IMR-90 (cell line): ENCODE measurements at regions not wholly inside any gene's neighbourhood (a gene's known extent, or its start where the extent isn't known, plus 50 kb on each side); places are given as distances from the start of the nearest gene placed in this dataset.

ENCODE experiments used
- ATAC-seq: fragments of 200-7000 bp; cut with Tn5 transposase; 2 replicates; pipeline ENCODE4 v1.9.1; 2020; ENCODE audit warnings: low read depth, mild to moderate bottlenecking, moderate library complexity
- BruUV-seq: library from RNA; stranded (reverse); fragments of 400-500 nt; replicated peaks from 2 replicates; lab custom pipeline; 2021; lab: Mats Ljungman, UMichigan
- CTCF ChIA-PET: fragments of 300-600 bp; formaldehyde crosslinking; extraction: SDS; loops from one replicate; lab custom pipeline; 2021; ENCODE audit warnings: antibody characterized with exemption; lab: Yijun Ruan, JAX
- POLR2A ChIA-PET: fragments of 300-600 bp; sonication (Branson Sonifier 250); formaldehyde crosslinking; loops from one replicate; lab custom pipeline; 2022; ENCODE audit warnings: antibody characterized with exemption; ENCODE audit not compliant: unreplicated experiment; lab: Charles Lee
- DNase-seq: peaks from one replicate; pipeline ENCODE4 v3.0.0; 2013
- H2AFZ ChIP-seq: replicated peaks from 2 replicates; pipeline ENCODE3; 2013; ENCODE audit warnings: low read length, mild to moderate bottlenecking; ENCODE audit not compliant: poor library complexity
- H2AK5ac ChIP-seq: 2 replicates; pipeline ENCODE4 v1.6.1; 2013; ENCODE audit warnings: low read depth, low read length, inconsistent platforms
- H2AK9ac ChIP-seq: replicated peaks from 2 replicates; pipeline ENCODE3; 2013; ENCODE audit warnings: mild to moderate bottlenecking, low read depth, low read length, moderate library complexity; ENCODE audit not compliant: poor library complexity
- H2BK120ac ChIP-seq: 2 replicates; pipeline ENCODE4 v1.6.1; 2013; ENCODE audit warnings: low read depth, low read length, inconsistent platforms
- H2BK15ac ChIP-seq: 3 replicates; pipeline ENCODE4 v1.6.1; 2013; ENCODE audit warnings: low read depth, low read length, inconsistent platforms
- H2BK20ac ChIP-seq: 2 replicates; pipeline ENCODE4 v1.6.1; 2013; ENCODE audit warnings: low read depth, mild to moderate bottlenecking, inconsistent platforms, low read length, moderate library complexity
- H2BK5ac ChIP-seq: 2 replicates; pipeline ENCODE4 v1.6.1; 2013; ENCODE audit warnings: mild to moderate bottlenecking, low read depth, low read length, inconsistent platforms; ENCODE audit not compliant: poor library complexity, severe bottlenecking
- H3K14ac ChIP-seq: replicated peaks from 2 replicates; pipeline ENCODE4 v1.6.1; 2013; ENCODE audit warnings: low read depth, low read length, inconsistent platforms
- H3K18ac ChIP-seq: 2 replicates; pipeline ENCODE4 v1.6.1; 2013; ENCODE audit warnings: low read depth, low read length, control low read depth
- H3K23ac ChIP-seq: 2 replicates; pipeline ENCODE4 v1.6.1; 2013; ENCODE audit warnings: low read depth, low read length, inconsistent platforms
- H3K27ac ChIP-seq: 2 replicates; pipeline ENCODE4 v1.5.1; 2013; ENCODE audit warnings: mild to moderate bottlenecking, control low read depth, low read length; ENCODE audit not compliant: insufficient read depth
- H3K27me3 ChIP-seq: 2 replicates; pipeline ENCODE4 v1.6.1; 2013; ENCODE audit warnings: low read length; ENCODE audit not compliant: control insufficient read depth, insufficient read depth
- H3K36me3 ChIP-seq: 2 replicates; pipeline ENCODE4 v1.6.1; 2013; ENCODE audit warnings: low read length, mixed read lengths; ENCODE audit not compliant: control insufficient read depth, insufficient read depth
- H3K4ac ChIP-seq: 2 replicates; pipeline ENCODE4 v1.6.1; 2013; ENCODE audit warnings: low read depth, low read length, inconsistent platforms
- H3K4me1 ChIP-seq: 2 replicates; pipeline ENCODE4 v1.6.1; 2013; ENCODE audit warnings: low read length, mixed read lengths; ENCODE audit not compliant: control insufficient read depth, insufficient read depth
- H3K4me2 ChIP-seq: 2 replicates; pipeline ENCODE4 v1.6.1; 2013; ENCODE audit warnings: low read depth, mild to moderate bottlenecking, control low read depth, low read length, moderate library complexity
- H3K4me3 ChIP-seq: 2 replicates; pipeline ENCODE4 v1.5.1; 2013; ENCODE audit warnings: low read depth, mild to moderate bottlenecking, control low read depth, low read length, moderate library complexity; ENCODE audit not compliant: insufficient read depth
- H3K56ac ChIP-seq: 2 replicates; pipeline ENCODE4 v1.6.1; 2013; ENCODE audit warnings: low read length, inconsistent platforms; ENCODE audit not compliant: insufficient read depth; ENCODE audit errors: extremely low read depth
- H3K79me1 ChIP-seq, 2 experiments: 2 replicates each; pipeline ENCODE4 v1.6.1; 2013; ENCODE audit warnings: low read length in 2 of 2, inconsistent platforms in 1 of 2, low read depth in 1 of 2
- H3K9ac ChIP-seq: 2 replicates; pipeline ENCODE4 v1.6.1; 2013; ENCODE audit warnings: low read depth, low read length, control low read depth
- H3K9me1 ChIP-seq: 2 replicates; pipeline ENCODE4 v1.6.1; 2013; ENCODE audit warnings: low read length, inconsistent platforms; ENCODE audit not compliant: insufficient read depth
- H3K9me3 ChIP-seq: 2 replicates; pipeline ENCODE4 v1.6.1; 2013; ENCODE audit warnings: low read length; ENCODE audit not compliant: control insufficient read depth, insufficient read depth
- H4K20me1 ChIP-seq: 2 replicates; pipeline ENCODE4 v1.6.1; 2013; ENCODE audit warnings: low read length, inconsistent platforms; ENCODE audit not compliant: insufficient read depth
- H4K5ac ChIP-seq: 2 replicates; pipeline ENCODE4 v1.6.1; 2013; ENCODE audit warnings: mild to moderate bottlenecking, low read depth, low read length, control low read depth
- H4K8ac ChIP-seq, 2 experiments: 2 replicates each; pipeline ENCODE4 v1.6.1; 2013; ENCODE audit warnings: low read depth in 2 of 2, low read length in 2 of 2, control low read depth in 1 of 2, inconsistent platforms in 1 of 2
- H4K91ac ChIP-seq: 2 replicates; pipeline ENCODE4 v1.6.1; 2013; ENCODE audit warnings: low read depth, low read length, inconsistent platforms; ENCODE audit not compliant: insufficient read depth
- BHLHE40 ChIP-seq: fragments of 150-350 bp; IDR thresholded peaks from 2 replicates; pipeline ENCODE4 v1.6.1; 2016; ENCODE audit warnings: mild to moderate bottlenecking, low read depth, low read length
- CEBPB ChIP-seq: IDR thresholded peaks from 2 replicates; pipeline ENCODE4 v1.6.1; 2012; ENCODE audit warnings: low read depth, low read length, improper control_type of control experiment
- CHD1 ChIP-seq: IDR thresholded peaks from 2 replicates; pipeline ENCODE4 v1.6.1; 2012; ENCODE audit warnings: low read depth, low read length, improper control_type of control experiment
- ELK1 ChIP-seq: fragments of 150-350 bp; IDR thresholded peaks from 2 replicates; pipeline ENCODE4 v1.6.1; 2016; ENCODE audit warnings: low read depth, mild to moderate bottlenecking, low read length, moderate library complexity, borderline replicate concordance
- FOS ChIP-seq: fragments of 150-350 bp; IDR thresholded peaks from 2 replicates; pipeline ENCODE4 v1.6.1; 2016; ENCODE audit warnings: low read depth, low read length
- MAFK ChIP-seq: IDR thresholded peaks from 2 replicates; pipeline ENCODE4 v1.6.1; 2012; ENCODE audit warnings: low read depth, low read length, improper control_type of control experiment
- MAZ ChIP-seq: IDR thresholded peaks from 2 replicates; pipeline ENCODE4 v1.6.1; 2012; ENCODE audit warnings: low read depth, mild to moderate bottlenecking, low read length, improper control_type of control experiment, moderate library complexity, borderline replicate concordance
- MXI1 ChIP-seq: IDR thresholded peaks from 2 replicates; pipeline ENCODE4 v1.6.1; 2012; ENCODE audit warnings: low read depth, mild to moderate bottlenecking, low read length, moderate library complexity, borderline replicate concordance
- NFE2L2 ChIP-seq: fragments of 150-350 bp; IDR thresholded peaks from 2 replicates; pipeline ENCODE4 v1.6.1; 2016; ENCODE audit warnings: low read depth, mild to moderate bottlenecking, low read length
- POLR2A ChIP-seq: IDR thresholded peaks from 2 replicates; pipeline ENCODE4 v1.6.1; 2012; ENCODE audit warnings: mild to moderate bottlenecking, low read depth, low read length
- RCOR1 ChIP-seq: IDR thresholded peaks from 2 replicates; pipeline ENCODE4 v1.6.1; 2012; ENCODE audit warnings: mild to moderate bottlenecking, low read length, improper control_type of control experiment; ENCODE audit not compliant: insufficient replicate concordance
- RFX5 ChIP-seq: IDR thresholded peaks from 2 replicates; pipeline ENCODE4 v1.8.0; 2012; ENCODE audit warnings: low read depth, mild to moderate bottlenecking, low read length, moderate library complexity
- SMC3 ChIP-seq: fragments of 150-350 bp; IDR thresholded peaks from 2 replicates; pipeline ENCODE4 v1.6.1; 2016; ENCODE audit warnings: low read depth, mild to moderate bottlenecking, antibody characterized with exemption, low read length, moderate library complexity
- USF2 ChIP-seq: fragments of 150-350 bp; IDR thresholded peaks from 2 replicates; pipeline ENCODE4 v1.6.1; 2017; ENCODE audit warnings: mild to moderate bottlenecking, antibody characterized with exemption, low read length, low read depth
- WGBS, 2 experiments: methylation state at CpG; one replicate each; pipeline versions ENCODE4 v1.1.5 to v1.1.7; 2013; ENCODE audit warnings: missing lambda C conversion rate in 2 of 2; ENCODE audit not compliant: insufficient read length in 1 of 2; ENCODE audit errors: extremely low coverage in 2 of 2; 5-methylcytosine and 5-hydroxymethylcytosine counted together
- dilution Hi-C: fragments of 300-500 bp; cut with HindIII; formaldehyde crosslinking; loops from one replicate; pipeline ENCODE4 v1.14.3; 2018; ENCODE audit warnings: low sequenced_read_pairs; ENCODE audit not compliant: unreplicated experiment
- in situ Hi-C: fragments of 300-500 bp; cut with MboI; formaldehyde crosslinking; loops from 3 replicates; pipeline ENCODE4 v1.14.3; 2019; ENCODE audit warnings: low sequenced_read_pairs, inconsistent platforms, mixed read lengths
- intact Hi-C: fragments of 100-400 bp; cut with micrococcal nuclease; formaldehyde crosslinking; loops from 2 replicates; pipeline ENCODE4 v1.10.0; 2022

- 67% methylated on average over 1 of the region's 4 CpGs; no CpG with 5 or more reads in 1 of the 2 experiments for whole genome bisulfite sequencing, 2 experiments
- no TSS peak for BruUV-seq
- H3K4me3 ChIP-seq = no peak overlapping the region
These were observed 195.4 kb upstream of the RMP24 start for GRCh38 chr18:35777039-35777438.

More at GRCh38 chr18:35777039-35777438, 195.4 kb upstream of the RMP24 start:
- intact Hi-C loops (no loop called here), in situ Hi-C loops (no loop called here), dilution Hi-C loops (no loop called here)
- Histone ChIP-seq H3K9me3 (no peaks in the 10 kb centered on the region), H2AK9ac (no peak overlapping the region), H3K4me1 (no peaks in the 10 kb centered on the region), H2BK5ac (no peak overlapping the region), H3K9me1 (no peaks in the 10 kb centered on the region), H2BK20ac (no peak overlapping the region), H3K27me3 (no peaks in the 10 kb centered on the region), H3K4ac (no peak overlapping the region), H2BK15ac (no peak overlapping the region), H4K5ac (no peak overlapping the region), H3K23ac (no peak overlapping the region), H4K20me1 (no peaks in the 10 kb centered on the region), H3K56ac (no peak overlapping the region), H3K27ac (no peak overlapping the region), H3K79me1 (no peaks in the 10 kb centered on the region), H3K18ac (no peak overlapping the region), H3K9ac (no peak overlapping the region), H3K14ac (no peak overlapping the region), H2AK5ac (no peak overlapping the region), H4K91ac (no peak overlapping the region), H3K36me3 (no peaks in the 10 kb centered on the region), H3K4me2 (no peak overlapping the region), H2AFZ (no peak overlapping the region), H4K8ac (no peak overlapping the region), H2BK120ac (no peak overlapping the region)
- CTCF ChIA-PET = no interaction called here
- DNase-seq (no peak), ATAC-seq (no peak)
- POLR2A ChIA-PET = no interaction called here
- TF ChIP-seq RCOR1 (no peak), MAFK (no peak), CEBPB (no peak), ELK1 (no peak), BHLHE40 (no peak), NFE2L2 (no peak), RFX5 (no peak), CHD1 (no peak), SMC3 (no peak), FOS (no peak), POLR2A (no peak), USF2 (no peak), MAZ (no peak), MXI1 (no peak)
